ENCODE measurements at regions not wholly inside any gene's neighbourhood (a gene's known extent, or its start where the extent isn't known, plus 50 kb on each side); places are given as distances from the start of the nearest gene placed in this dataset.

- TF ChIP-seq CTCF (CRISPR knock-in tag; IDR thresholded peaks at IDR 0.05), result no peak
- no peak for TF ChIP-seq ZNF329 (CRISPR knock-in tag; IDR thresholded peaks at IDR 0.05; ENCODE audit: low read depth)
- TF ChIP-seq POLR2A (IDR thresholded peaks at IDR 0.05; ENCODE audit: insufficient read depth in 1 of 2, low read depth in 2 of 2, low read length in 2 of 2), result no peak
- no peak for TF ChIP-seq YEATS2 (CRISPR knock-in tag; IDR thresholded peaks at IDR 0.05; ENCODE audit: borderline replicate concordance)
- no peak for TF ChIP-seq MTF1 (CRISPR knock-in tag; IDR thresholded peaks at IDR 0.05)
- TF ChIP-seq NFRKB (IDR thresholded peaks at IDR 0.05), result no peak
- no peak for TF ChIP-seq ZNF383 (CRISPR knock-in tag; IDR thresholded peaks at IDR 0.05; ENCODE audit: borderline replicate concordance)
- no peak for TF ChIP-seq SIN3A (IDR thresholded peaks at IDR 0.05; ENCODE audit: borderline replicate concordance, low read depth, low read length)
Observed at GRCh38 chr11:41950470-41951143, 491.2 kb upstream of the LRRC4C start.
